ENCODE measurements at regions not wholly inside any gene's neighbourhood (a gene's known extent, or its start where the extent isn't known, plus 50 kb on each side); places are given as distances from the start of the nearest gene placed in this dataset.

- Mint-ChIP-seq H3K4me3 (no peak overlapping the region), H3K27ac (no peak overlapping the region), H3K4me1 (peaks cover 2% of the 10 kb centered on the region), H3K27me3 (ENCODE audit: insufficient read depth, low read depth) (peaks cover 3% of the 10 kb centered on the region), H3K36me3 (peaks cover 2% of the 10 kb centered on the region), H3K9me3 (peaks cover 10% of the 10 kb centered on the region)
- no peaks in the 10 kb centered on the region for H4K20me1 ChIP-seq (ENCODE audit: low read depth)
- no peaks in the 10 kb centered on the region for H3F3A ChIP-seq (ENCODE audit: low read depth)
- no peak overlapping the region for H3K4me2 ChIP-seq
- H3K36me3 ChIP-seq: no peaks in the 10 kb centered on the region
- H3K79me2 ChIP-seq (ENCODE audit: low read depth): no peaks in the 10 kb centered on the region
- peaks cover 5% of the 10 kb centered on the region for H3K9me3 ChIP-seq (ENCODE audit: low read depth)
- H3K4me1 ChIP-seq: no peaks in the 10 kb centered on the region
- no peak overlapping the region for H3K27ac ChIP-seq
- H3K27me3 ChIP-seq: no peaks in the 10 kb centered on the region
- TF ChIP-seq EZH2 (IDR thresholded peaks at IDR 0.05) (no peak), EZH2phosphoT487 (IDR thresholded peaks at IDR 0.05) (no peak), CTCF (IDR thresholded peaks at IDR 0.05) (no peak)
- DNase-seq (ENCODE audit: low spot score): no peak
- H2AFZ ChIP-seq (replicated peaks): no peak overlapping the region
- H3K4me3 ChIP-seq: no peak overlapping the region
- H3K9ac ChIP-seq: no peak overlapping the region
Measured at GRCh38 chr13:109974354-109974753, 188.0 kb upstream of the IRS2 start.

DNA sequence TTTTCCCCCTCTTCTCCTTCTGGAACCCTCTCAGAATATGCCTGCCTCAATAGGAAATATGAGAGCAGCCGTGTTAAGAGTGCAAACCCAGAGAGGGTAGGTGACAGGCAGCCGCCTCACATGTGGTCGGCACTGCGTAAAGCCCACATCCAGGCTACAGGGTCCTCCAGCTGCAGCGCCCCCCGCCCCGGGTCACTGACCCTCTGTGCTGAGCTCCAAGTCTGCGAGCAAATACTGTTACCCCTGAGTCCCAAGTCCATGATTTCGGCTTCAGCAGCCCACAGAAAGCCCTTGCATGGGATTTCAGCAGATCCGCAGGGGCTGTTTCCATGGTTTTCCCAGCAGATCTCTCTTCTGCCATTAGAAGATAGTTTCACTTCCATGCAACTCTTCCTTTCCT lies 186.9 kb upstream of the IRS2 start:
- Histone ChIP-seq H3K27me3 (no peaks in the 10 kb centered on the region), H3K9ac (no peak overlapping the region), H3K9me3 (ENCODE audit: low read depth) (peaks cover 5% of the 10 kb centered on the region), H3F3A (ENCODE audit: low read depth) (no peaks in the 10 kb centered on the region), H3K36me3 (no peaks in the 10 kb centered on the region), H3K27ac (no peak overlapping the region), H3K4me1 (no peaks in the 10 kb centered on the region), H4K20me1 (ENCODE audit: low read depth) (no peaks in the 10 kb centered on the region), H3K4me2 (no peak overlapping the region), H3K4me3 (no peak overlapping the region), H2AFZ (replicated peaks) (no peak overlapping the region), H3K79me2 (ENCODE audit: low read depth) (no peaks in the 10 kb centered on the region)
- H3K27ac Mint-ChIP-seq: no peak overlapping the region
- H3K27me3 Mint-ChIP-seq (ENCODE audit: insufficient read depth, low read depth): peaks cover 5% of the 10 kb centered on the region
- TF ChIP-seq EZH2 (IDR thresholded peaks at IDR 0.05): no peak
- no peak for TF ChIP-seq CTCF (IDR thresholded peaks at IDR 0.05)
- TF ChIP-seq EZH2phosphoT487 (IDR thresholded peaks at IDR 0.05): no peak
- peaks cover 5% of the 10 kb centered on the region for H3K4me1 Mint-ChIP-seq
- DNase-seq (ENCODE audit: low spot score): no peak
- no peak overlapping the region for H3K4me3 Mint-ChIP-seq
- H3K9me3 Mint-ChIP-seq: peaks cover 17% of the 10 kb centered on the region
- peaks cover 2% of the 10 kb centered on the region for H3K36me3 Mint-ChIP-seq

DNA sequence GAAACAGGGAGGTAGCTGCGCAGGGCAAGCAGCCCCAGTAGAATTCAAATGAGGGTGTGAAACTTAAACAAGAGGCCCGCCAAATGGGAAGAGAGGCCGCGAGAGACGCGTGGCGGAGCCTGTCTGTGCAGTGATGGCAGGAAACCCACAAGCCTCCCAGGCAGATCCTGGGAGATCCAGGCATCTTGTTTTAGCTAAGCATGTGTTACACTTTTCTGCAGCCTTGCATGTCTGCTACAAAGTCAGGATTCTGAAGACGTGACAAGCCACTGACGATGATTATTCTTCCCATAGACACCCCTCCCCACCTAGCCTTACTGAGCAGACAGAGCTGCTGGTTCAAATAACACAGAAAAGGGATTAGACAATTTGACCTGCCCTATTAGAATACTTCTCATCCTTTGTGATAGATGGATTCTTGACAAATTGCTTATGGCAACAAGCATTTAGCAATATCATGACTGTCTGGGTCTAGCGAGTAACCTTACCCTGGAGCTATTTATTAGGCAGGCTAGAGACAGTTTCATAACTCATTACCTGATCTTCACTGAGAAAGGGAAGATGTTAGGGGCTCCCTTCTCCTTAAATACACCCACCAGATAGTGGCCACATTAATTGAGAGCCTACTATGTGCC lies 185.2 kb upstream of the IRS2 start:
- H3K79me2 ChIP-seq (ENCODE audit: low read depth): no peaks in the 10 kb centered on the region
- H4K20me1 ChIP-seq (ENCODE audit: low read depth): no peaks in the 10 kb centered on the region
- H3K27ac Mint-ChIP-seq: no peak overlapping the region
- DNase-seq (ENCODE audit: low spot score): no peak
- H3K9me3 Mint-ChIP-seq: peaks cover 17% of the 10 kb centered on the region
- H3F3A ChIP-seq (ENCODE audit: low read depth): no peaks in the 10 kb centered on the region
- no peak overlapping the region for H3K4me2 ChIP-seq
- H2AFZ ChIP-seq (replicated peaks): no peak overlapping the region
- H3K9me3 ChIP-seq (ENCODE audit: low read depth): peaks cover 5% of the 10 kb centered on the region
- H3K4me1 Mint-ChIP-seq: peaks cover 6% of the 10 kb centered on the region
- H3K27ac ChIP-seq: no peak overlapping the region
- H3K4me3 ChIP-seq: no peak overlapping the region
- no peak overlapping the region for H3K4me3 Mint-ChIP-seq
- peaks cover 2% of the 10 kb centered on the region for H3K36me3 Mint-ChIP-seq
- no peaks in the 10 kb centered on the region for H3K27me3 ChIP-seq
- H3K36me3 ChIP-seq: no peaks in the 10 kb centered on the region
- H3K9ac ChIP-seq: no peak overlapping the region
- TF ChIP-seq EZH2phosphoT487 (IDR thresholded peaks at IDR 0.05) (no peak), CTCF (IDR thresholded peaks at IDR 0.05) (no peak), EZH2 (IDR thresholded peaks at IDR 0.05) (no peak)
- H3K27me3 Mint-ChIP-seq (ENCODE audit: insufficient read depth, low read depth): peaks cover 5% of the 10 kb centered on the region
- no peaks in the 10 kb centered on the region for H3K4me1 ChIP-seq

All from neural progenitor cell (in vitro differentiated cells).